HCT116 (cell line): ENCODE measurements at regions not wholly inside any gene's neighbourhood (a gene's known extent, or its start where the extent isn't known, plus 50 kb on each side); places are given as distances from the start of the nearest gene placed in this dataset.

Source experiments
- CEBPB ChIP-seq: IDR thresholded peaks from 2 replicates; pipeline ENCODE4 v1.6.1; 2012; ENCODE audit warnings: low read depth
- ELF1 ChIP-seq: IDR thresholded peaks from 2 replicates; pipeline ENCODE4 v1.6.1; 2012; ENCODE audit warnings: low read depth, borderline replicate concordance
- EZH2 ChIP-seq: fragments of 200-600 bp; sonication (generic); IDR thresholded peaks from 2 replicates; pipeline ENCODE4 v1.6.1; 2017; ENCODE audit warnings: antibody characterized with exemption, mixed run types
- EZH2phosphoT487 ChIP-seq: fragments of 200-600 bp; IDR thresholded peaks from 2 replicates; pipeline ENCODE4 v1.6.1; 2018; ENCODE audit warnings: antibody characterized with exemption, borderline replicate concordance
- POLR2A ChIP-seq: IDR thresholded peaks from 2 replicates; pipeline ENCODE4 v1.7.0; 2011; ENCODE audit warnings: borderline replicate concordance; ENCODE audit not compliant: insufficient read depth, insufficient read length; ENCODE audit errors: extremely low read depth
- POLR2AphosphoS5 ChIP-seq: IDR thresholded peaks from 2 replicates; pipeline ENCODE4 v1.6.1; 2011; ENCODE audit warnings: mild to moderate bottlenecking, low read depth, low read length, moderate library complexity
- RAD21 ChIP-seq: IDR thresholded peaks from 2 replicates; pipeline ENCODE4 v1.6.1; 2012; ENCODE audit warnings: low read depth, mild to moderate bottlenecking
- SIN3A ChIP-seq: IDR thresholded peaks from 2 replicates; pipeline ENCODE4 v1.6.1; 2012; ENCODE audit warnings: low read depth
- SP1 ChIP-seq: IDR thresholded peaks from 2 replicates; pipeline ENCODE4 v1.6.1; 2012; ENCODE audit warnings: low read depth
- YY1 ChIP-seq: IDR thresholded peaks from 2 replicates; pipeline ENCODE4 v1.6.1; 2011; ENCODE audit warnings: low read length, low read depth, moderate library complexity, mild to moderate bottlenecking; ENCODE audit not compliant: insufficient replicate concordance; ENCODE audit errors: extremely low read depth
- TF ChIP-seq, protein P1 (sequence below): IDR thresholded peaks from 2 replicates; pipeline ENCODE4 v1.6.1; 2012
- TF ChIP-seq, protein P2 (sequence below), 3 experiments: fragments of 200-600 bp in 1 of 3; sonication (generic) in 1 of 3; IDR thresholded peaks in 2 of 3; conservative IDR thresholded peaks in 1 of 3; 2 replicates each; pipeline ENCODE4 v1.5.1; 2012 to 2017; ENCODE audit warnings: low read depth in 2 of 3, low read length in 2 of 3, antibody characterized with exemption in 1 of 3, borderline replicate concordance in 1 of 3, control low read depth in 1 of 3, mild to moderate bottlenecking in 1 of 3, mixed read lengths in 1 of 3, mixed run types in 1 of 3, moderate library complexity in 1 of 3; ENCODE audit not compliant: insufficient read depth in 1 of 3
- TF ChIP-seq, protein P3 (sequence below): IDR thresholded peaks from 2 replicates; pipeline ENCODE4 v1.6.1; 2012
- TF ChIP-seq, protein P4 (sequence below): IDR thresholded peaks from 2 replicates; pipeline ENCODE4 v1.6.1; 2012; ENCODE audit warnings: low read depth

DNA sequence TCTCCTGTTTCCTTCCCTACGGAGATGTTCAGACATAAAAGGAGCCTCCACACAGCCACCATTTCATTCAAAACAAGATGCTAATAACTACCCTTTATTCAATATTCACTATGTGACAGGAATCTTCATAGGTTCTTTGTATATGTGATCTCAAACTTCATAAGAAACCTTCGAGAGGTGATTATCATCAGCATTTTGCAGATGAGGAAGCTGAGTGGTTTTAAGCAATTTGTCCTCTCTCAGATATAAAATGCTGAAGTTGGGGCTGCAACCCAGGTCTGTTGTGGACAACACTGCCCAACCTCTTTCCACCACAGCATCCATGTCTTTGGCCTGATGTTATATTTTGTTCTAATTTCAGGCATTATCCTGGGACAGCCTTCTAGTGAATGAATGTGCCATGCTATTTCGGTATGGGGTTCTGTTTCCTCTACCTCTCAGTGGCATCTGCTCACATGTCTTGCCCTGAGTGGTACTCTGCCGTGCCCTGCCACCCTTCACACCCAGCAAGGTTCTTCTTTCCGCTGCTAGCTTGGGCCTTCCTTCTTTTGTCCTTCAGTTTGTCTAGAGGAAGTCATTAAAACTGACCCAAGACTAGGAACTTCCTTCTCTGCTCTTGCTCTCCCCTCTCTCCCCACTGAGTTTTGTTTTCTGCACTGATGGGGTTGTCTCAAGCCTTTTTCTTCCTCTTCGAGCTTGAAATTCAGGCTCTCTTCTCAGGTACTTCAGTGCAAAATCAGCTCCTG is 300.9 kb upstream of the PRDM1 start:
- TF ChIP-seq, protein P1, sequence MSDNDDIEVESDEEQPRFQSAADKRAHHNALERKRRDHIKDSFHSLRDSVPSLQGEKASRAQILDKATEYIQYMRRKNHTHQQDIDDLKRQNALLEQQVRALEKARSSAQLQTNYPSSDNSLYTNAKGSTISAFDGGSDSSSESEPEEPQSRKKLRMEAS: no peak
- TF ChIP-seq POLR2AphosphoS5 (no peak), EZH2phosphoT487 (no peak), SP1 (no peak), RAD21 (no peak), POLR2A (no peak), CEBPB (no peak), ELF1 (no peak), SIN3A (no peak), EZH2 (no peak), YY1 (no peak)
- TF ChIP-seq, protein P2, sequence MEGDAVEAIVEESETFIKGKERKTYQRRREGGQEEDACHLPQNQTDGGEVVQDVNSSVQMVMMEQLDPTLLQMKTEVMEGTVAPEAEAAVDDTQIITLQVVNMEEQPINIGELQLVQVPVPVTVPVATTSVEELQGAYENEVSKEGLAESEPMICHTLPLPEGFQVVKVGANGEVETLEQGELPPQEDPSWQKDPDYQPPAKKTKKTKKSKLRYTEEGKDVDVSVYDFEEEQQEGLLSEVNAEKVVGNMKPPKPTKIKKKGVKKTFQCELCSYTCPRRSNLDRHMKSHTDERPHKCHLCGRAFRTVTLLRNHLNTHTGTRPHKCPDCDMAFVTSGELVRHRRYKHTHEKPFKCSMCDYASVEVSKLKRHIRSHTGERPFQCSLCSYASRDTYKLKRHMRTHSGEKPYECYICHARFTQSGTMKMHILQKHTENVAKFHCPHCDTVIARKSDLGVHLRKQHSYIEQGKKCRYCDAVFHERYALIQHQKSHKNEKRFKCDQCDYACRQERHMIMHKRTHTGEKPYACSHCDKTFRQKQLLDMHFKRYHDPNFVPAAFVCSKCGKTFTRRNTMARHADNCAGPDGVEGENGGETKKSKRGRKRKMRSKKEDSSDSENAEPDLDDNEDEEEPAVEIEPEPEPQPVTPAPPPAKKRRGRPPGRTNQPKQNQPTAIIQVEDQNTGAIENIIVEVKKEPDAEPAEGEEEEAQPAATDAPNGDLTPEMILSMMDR (IDR thresholded peaks at IDR 0.05 in 2 of 3, conservative IDR thresholded peaks at IDR 0.05 in 1 of 3; ENCODE audit: borderline replicate concordance in 1 of 3, insufficient read depth in 1 of 3, low read depth in 2 of 3, low read length in 2 of 3): no peak
- TF ChIP-seq, protein P3, sequence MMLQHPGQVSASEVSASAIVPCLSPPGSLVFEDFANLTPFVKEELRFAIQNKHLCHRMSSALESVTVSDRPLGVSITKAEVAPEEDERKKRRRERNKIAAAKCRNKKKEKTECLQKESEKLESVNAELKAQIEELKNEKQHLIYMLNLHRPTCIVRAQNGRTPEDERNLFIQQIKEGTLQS: no peak
- TF ChIP-seq, protein P4, sequence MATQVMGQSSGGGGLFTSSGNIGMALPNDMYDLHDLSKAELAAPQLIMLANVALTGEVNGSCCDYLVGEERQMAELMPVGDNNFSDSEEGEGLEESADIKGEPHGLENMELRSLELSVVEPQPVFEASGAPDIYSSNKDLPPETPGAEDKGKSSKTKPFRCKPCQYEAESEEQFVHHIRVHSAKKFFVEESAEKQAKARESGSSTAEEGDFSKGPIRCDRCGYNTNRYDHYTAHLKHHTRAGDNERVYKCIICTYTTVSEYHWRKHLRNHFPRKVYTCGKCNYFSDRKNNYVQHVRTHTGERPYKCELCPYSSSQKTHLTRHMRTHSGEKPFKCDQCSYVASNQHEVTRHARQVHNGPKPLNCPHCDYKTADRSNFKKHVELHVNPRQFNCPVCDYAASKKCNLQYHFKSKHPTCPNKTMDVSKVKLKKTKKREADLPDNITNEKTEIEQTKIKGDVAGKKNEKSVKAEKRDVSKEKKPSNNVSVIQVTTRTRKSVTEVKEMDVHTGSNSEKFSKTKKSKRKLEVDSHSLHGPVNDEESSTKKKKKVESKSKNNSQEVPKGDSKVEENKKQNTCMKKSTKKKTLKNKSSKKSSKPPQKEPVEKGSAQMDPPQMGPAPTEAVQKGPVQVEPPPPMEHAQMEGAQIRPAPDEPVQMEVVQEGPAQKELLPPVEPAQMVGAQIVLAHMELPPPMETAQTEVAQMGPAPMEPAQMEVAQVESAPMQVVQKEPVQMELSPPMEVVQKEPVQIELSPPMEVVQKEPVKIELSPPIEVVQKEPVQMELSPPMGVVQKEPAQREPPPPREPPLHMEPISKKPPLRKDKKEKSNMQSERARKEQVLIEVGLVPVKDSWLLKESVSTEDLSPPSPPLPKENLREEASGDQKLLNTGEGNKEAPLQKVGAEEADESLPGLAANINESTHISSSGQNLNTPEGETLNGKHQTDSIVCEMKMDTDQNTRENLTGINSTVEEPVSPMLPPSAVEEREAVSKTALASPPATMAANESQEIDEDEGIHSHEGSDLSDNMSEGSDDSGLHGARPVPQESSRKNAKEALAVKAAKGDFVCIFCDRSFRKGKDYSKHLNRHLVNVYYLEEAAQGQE: no peak
